ENCODE measurements at regions not wholly inside any gene's neighbourhood (a gene's known extent, or its start where the extent isn't known, plus 50 kb on each side); places are given as distances from the start of the nearest gene placed in this dataset.

- DNase-seq, result no peak
These were observed 184.6 kb upstream of the DMAC1 start for GRCh38 chr9:7984203-7984602.

GRCh38 chr9:7983490-7983889 lies 183.9 kb upstream of the DMAC1 start:
- DNase-seq, result no peak

GRCh38 chr9:7982907-7983306 lies 183.3 kb upstream of the DMAC1 start:
- no peak for DNase-seq

GRCh38 chr9:7980691-7981289 lies 181.2 kb upstream of the DMAC1 start:
- DNase-seq, result no peak

GRCh38 chr9:7980041-7980440 lies 180.5 kb upstream of the DMAC1 start:
- no peak for DNase-seq

GRCh38 chr9:7979611-7980010 lies 180.0 kb upstream of the DMAC1 start:
- DNase-seq, result no peak

- DNase-seq, result no peak
These were observed 178.0 kb upstream of the DMAC1 start for GRCh38 chr9:7977586-7977985.

GRCh38 chr9:7976856-7977255 lies 177.3 kb upstream of the DMAC1 start:
- no peak for DNase-seq

- DNase-seq, result no peak
These were observed 176.7 kb upstream of the DMAC1 start for GRCh38 chr9:7976167-7976755.

GRCh38 chr9:7975336-7975735 lies 175.8 kb upstream of the DMAC1 start:
- no peak for DNase-seq

GRCh38 chr9:7974335-7974960 lies 174.9 kb upstream of the DMAC1 start:
- DNase-seq, result no peak

- no peak for DNase-seq
These were observed 173.5 kb upstream of the DMAC1 start for GRCh38 chr9:7973123-7973522.

- peak; percentile 56 for DNase-seq
These were observed 171.2 kb upstream of the DMAC1 start for GRCh38 chr9:7970681-7971330.

- DNase-seq, result no peak
These were observed 169.1 kb upstream of the DMAC1 start for GRCh38 chr9:7968687-7969086.

GRCh38 chr9:7967851-7968250 lies 168.3 kb upstream of the DMAC1 start:
- no peak for DNase-seq

- no peak for DNase-seq
These were observed 167.7 kb upstream of the DMAC1 start for GRCh38 chr9:7967093-7967827.

- DNase-seq, result no peak
These were observed 165.5 kb upstream of the DMAC1 start for GRCh38 chr9:7965063-7965462.

GRCh38 chr9:7963026-7963425 lies 163.4 kb upstream of the DMAC1 start:
- no peak for DNase-seq

- no peak for DNase-seq
These were observed 161.5 kb upstream of the DMAC1 start for GRCh38 chr9:7961076-7961475.

GRCh38 chr9:7960320-7961050 lies 160.9 kb upstream of the DMAC1 start:
- no peak for DNase-seq

GRCh38 chr9:7957803-7958202 lies 158.2 kb upstream of the DMAC1 start:
- no peak for DNase-seq

GRCh38 chr9:7947577-7947976 lies 148.0 kb upstream of the DMAC1 start:
- DNase-seq, result no peak
